ENCODE measurements at regions not wholly inside any gene's neighbourhood (a gene's known extent, or its start where the extent isn't known, plus 50 kb on each side); places are given as distances from the start of the nearest gene placed in this dataset.

DNA sequence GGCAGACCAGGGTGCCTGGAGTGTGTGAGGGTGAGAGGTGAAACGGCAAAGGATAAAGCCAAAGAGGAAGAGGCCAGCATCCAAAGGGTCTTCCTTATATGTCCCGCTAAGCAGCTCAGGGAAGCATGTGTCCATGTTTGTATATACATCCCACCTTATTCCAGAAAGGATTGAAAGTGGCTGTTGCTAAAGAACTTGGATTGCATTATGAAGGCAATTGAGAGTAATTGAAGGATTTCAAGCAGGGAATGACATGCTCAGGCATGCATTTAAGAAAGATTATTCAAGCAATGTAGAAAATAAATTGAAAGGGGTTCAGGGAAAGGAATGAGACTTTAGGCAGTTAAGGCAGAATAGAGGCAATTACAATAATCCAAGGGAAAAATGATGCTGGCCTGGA lies 237.6 kb upstream of the SOX9 start:
- DNase-seq = no peak

DNA sequence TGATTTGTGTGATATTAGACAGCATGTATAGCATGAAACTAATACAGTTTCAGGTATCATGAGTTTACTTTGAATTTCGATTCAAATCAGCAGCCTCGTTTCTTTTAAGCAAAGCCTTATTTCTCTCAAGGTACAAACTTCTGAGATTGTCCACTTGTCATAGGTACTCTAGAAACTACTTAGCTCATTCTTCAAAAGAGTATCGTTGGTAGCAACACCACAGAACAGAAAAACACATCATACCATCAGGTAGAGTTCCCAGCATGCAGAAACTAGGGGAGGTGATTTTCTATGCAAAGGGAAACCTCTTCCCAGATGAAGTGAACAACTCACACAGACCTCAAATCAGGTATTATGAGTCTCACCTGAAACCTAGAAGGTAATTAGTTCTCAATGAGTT lies 237.0 kb upstream of the SOX9 start:
- DNase-seq = no peak

DNA sequence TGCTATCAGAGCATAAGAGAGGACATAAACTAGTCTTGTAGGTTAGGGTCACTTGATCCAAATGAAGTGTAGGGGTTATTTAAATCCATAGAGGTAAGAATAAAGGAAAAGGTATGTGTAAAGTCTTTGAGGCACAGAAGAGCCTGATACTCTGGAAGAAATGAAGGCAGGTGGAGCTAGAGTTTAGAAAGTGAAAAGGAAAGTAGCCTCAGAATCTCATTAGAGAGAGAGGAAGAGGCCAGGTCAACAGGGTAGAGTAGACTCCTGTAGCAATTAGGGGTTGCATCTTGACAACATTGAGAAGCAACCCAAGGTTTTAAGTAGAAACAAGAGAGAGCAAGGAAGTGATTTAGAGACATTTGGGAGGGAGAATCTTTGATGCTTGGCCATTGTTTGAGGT lies 235.2 kb upstream of the SOX9 start:
- no peak for DNase-seq

DNA sequence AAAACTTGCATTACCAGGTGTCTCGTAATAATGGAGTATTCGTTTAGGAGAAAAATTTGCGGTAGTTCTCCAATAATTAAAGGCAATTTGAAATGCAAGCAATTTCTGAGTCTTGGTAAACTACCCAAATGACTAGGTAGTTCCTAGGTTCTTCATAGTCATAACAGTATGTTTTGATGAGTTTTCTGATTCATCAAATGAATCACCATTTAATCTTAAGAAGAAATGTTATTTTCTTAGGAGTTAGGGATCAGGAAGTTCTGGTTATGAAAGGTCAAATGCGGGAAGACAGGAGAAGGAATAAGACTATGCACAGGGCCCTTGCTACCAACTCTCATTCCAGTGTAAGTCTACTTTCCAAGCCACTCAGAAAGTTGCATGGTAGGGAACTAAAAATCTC lies 221.5 kb upstream of the SOX9 start:
- DNase-seq = no peak

DNA sequence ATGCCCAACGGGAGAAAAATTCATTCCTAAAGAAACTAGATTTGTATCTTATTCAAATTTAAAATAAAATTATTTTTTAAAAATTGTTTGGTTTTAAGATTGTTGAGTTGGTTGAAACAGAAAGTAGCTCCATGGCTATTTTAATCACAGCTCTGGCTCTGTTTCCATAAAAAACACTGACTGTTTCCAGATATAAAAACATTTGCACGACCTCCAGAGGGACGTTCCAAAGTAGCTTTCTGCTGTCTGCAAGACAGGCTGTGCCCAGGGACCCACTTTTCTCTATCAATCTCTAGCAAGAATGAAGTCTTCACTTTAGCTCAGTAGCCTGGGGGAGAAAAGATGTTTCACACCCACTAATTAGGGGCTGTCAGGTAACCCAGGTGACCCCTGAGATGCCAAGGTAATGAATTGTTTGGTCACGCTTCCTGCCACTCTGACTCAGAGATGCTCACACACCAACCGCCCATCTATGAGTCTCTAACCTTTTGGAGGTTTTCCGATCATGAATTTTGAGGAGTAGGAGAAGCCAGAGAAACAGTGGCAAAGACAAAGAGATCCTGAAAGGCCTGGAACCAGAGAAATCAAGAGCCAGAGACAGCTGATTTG lies 220.1 kb upstream of the SOX9 start:
- no peak for DNase-seq

DNA sequence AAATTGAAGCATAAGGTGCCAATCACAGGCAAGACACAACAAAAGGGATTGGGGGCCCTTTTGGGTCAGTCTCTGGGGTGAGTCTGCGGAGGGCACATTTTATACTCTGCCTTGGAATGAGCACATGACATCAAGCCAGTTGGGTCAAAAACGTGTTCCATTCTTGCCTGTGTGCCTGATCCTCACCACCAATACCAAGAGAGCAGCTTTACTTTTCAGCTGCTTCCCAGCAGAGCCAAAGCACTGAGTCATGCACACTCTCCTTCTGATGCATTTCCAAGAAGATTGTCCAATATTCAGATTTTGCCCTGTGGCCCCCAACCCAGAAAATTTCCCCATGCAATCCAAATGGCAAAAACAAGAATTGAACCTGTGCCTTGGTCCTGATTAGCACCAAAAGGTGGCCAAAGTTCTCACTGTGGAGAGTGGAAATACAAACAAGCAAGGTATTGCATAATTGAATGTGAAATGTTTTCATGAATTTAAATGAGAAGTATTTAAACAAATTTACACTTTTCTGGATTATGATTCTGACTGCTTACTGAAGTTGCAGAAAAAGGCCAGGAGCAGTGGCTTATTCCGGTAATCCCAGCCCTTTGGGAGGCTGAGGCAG lies 217.8 kb upstream of the SOX9 start:
- DNase-seq = no peak

DNA sequence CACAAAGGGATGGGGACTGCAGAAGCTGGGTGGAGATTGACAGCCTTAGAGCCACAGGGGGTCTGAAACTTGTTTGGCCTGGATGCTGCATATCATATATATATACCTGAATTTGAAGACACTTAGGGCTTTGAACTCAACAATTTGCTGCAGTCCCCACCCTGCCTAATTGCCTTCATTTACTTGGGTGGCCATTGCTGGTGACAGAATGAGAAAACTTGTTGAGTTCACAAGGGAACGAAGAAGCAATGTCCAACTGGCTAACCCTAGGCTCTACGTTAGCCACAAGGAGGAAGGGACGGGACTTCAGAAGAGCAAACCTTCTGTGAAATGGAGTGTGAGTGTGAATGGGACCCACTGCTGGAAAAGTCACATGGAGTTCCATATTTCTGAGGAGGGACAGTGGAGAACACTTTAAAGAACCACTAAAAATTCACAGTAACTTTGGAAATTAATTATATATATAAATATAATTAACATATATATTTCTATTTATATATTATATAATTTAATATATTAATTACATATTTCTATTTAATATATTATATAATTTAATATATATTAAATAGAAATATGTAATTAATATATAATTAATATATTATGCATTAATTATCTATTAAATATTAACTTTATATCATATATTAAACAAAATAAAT lies 215.3 kb upstream of the SOX9 start:
- DNase-seq = no peak

DNA sequence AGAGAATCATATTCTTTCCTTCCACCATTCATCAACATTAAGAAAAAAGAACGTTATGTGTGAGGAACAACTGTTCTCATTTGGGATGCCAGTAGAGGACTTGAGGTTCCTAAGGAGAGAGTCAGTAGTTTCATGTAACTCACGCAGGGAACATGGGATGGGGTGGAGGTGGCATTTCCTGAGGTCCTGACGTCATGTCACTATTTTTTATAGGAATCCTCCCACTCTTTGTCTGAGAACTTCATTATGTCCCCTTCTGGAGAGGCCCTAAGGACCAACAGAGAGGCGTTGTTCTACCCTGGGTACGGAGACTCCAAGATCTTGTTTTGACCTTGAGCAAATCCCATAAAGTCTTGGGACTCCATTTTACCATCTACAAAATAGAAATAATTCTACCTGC lies 211.7 kb upstream of the SOX9 start:
- no peak for DNase-seq

DNA sequence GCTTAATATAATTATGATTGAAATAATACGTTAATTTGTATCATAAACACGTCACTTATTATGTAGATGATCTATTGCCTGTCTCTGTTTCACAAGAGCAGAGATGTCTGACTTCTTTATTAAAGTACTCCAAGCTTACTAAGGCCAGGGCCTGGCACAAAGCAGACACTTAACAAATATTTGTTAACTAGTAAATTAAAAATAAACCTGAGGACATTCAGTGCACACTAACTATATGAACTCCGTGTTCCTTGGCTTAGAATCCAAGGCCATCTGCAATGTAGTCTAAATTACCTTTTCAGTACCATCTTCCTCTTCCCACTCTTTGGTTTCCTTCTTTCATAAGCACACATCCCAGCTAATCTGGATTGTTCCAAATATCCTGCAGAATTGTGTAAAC lies 210.8 kb upstream of the SOX9 start:
- no peak for DNase-seq

DNA sequence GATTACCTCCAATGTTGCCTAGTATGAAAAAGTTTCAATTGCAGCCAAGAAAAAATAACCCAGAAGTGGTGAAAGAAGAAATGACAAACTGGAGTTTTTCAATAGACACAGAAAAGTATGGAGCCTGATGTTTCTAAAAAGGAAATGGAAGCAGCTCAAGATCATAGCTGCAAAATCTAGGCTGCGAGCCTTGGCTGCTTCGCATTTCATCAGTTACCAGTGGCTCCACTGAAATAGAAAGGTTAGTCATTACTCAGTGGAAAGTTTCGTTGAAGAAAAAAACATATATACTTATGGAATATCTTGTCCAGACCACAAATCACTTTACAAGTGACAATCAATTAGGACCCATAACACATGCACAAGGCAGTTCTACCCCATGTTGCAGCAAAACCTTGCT lies 206.8 kb upstream of the SOX9 start:
- DNase-seq = no peak

DNA sequence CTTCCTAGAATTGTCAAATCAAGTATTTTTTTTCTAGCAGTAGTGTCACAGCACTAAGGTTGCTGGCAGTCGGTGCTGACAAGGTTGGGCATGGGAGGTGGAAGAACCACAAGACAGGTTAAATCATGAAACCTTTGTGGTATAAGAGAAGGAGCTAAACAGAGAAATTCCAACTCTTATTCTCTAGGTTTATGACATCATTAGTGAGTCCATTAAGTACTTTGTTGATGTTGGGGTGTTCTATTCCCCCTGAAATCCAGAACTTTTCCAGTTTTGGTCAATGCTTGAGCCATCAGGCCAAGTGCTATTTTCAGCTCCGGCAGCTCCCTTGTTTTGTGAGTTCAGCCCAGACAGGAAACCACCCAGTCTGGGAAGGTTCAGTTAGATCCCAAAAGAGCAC lies 206.0 kb upstream of the SOX9 start:
- DNase-seq = no peak

DNA sequence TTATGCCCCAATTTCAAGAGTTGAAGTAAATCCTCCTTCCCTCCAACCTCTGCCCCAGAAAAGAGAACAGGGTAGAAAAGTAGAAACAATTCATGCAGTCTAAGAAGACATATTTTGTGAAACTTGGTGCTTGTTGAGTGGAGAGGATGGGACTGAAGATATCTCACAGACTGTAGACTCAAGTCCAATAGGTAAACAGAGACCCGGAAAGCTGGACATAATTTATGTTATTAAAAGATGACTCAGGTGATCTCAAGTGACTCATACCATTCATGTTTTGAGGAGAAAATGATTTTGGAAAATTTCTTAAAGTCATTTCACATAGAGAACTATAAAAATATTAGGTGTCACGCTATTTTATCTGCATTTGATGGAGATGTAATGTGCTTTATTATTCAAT lies 203.1 kb upstream of the SOX9 start:
- no peak for DNase-seq

DNA sequence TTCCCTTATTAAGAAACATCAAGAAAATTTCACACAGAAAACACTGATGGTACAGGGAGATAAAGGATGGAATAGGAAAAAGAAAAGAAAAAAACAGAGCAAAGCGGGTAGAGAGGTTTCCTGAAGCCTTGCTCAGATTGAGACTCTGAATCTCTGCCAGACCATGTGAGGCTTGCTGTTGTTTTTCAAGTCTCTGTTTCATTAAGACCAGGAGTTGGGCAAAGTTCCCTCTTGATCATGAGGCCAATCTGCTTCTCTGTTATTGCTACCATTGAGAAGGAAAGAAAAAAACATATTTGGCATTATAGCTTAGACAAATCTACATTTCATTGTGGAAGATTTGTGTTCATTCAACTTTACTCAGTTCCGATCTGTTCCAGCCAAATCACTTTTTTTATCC lies 201.6 kb upstream of the SOX9 start:
- no peak for DNase-seq

DNA sequence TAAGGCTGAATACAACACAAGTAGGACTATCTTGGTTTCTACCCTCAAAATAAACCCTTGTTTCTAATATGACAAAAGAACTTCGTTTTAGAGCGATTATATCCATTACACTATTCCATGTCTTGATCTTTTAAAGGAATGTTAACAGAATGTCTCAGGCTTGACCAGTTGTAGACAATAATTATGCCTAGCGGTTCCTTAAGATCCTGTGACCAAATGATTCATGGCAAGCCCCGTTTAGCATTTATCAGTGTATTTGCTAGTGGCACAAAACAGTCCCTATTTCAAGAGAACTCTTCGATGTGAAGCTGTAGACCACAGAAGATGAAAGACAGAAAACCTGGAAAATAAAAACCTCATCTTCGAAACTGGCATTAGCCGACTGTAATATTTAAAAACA lies 200.9 kb upstream of the SOX9 start:
- DNase-seq = no peak

DNA sequence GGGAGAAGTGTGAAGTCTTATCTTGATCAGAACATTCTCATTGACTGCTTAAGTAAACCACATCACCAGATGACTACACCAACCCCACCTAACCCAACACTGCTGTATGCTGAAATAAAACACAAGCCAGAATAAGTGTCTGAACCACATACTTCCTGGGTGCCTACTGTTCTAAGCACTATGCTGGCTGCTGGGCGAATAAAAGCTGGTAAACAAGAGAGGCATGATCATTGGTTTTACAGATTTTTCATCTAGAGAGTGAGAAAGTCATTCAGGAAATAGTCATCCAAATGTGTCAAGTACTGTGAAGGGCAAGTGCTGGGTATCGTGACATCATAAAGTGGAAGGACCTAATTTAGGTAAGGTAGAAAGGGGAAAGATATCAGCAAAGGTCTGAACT lies 199.0 kb upstream of the SOX9 start:
- no peak for DNase-seq

DNA sequence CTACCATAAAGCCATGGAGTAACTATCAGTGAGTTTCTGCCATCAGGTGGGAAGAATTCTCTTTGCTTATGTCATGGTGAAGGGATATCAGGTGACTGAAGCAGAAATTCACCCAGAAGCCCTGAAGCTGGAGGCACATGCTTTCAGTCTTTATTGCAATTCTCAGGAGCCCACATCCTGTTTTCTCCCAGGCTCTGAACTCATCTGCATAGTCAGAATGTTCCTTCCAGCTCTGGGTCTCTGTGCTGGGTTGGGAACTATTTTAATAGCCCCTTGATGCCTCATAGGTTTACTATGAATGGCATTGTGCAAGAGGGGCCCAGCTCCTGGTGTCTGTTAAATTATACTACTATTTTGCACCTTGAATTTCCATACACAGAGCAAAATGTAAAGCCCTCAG lies 198.4 kb upstream of the SOX9 start:
- no peak for DNase-seq

DNA sequence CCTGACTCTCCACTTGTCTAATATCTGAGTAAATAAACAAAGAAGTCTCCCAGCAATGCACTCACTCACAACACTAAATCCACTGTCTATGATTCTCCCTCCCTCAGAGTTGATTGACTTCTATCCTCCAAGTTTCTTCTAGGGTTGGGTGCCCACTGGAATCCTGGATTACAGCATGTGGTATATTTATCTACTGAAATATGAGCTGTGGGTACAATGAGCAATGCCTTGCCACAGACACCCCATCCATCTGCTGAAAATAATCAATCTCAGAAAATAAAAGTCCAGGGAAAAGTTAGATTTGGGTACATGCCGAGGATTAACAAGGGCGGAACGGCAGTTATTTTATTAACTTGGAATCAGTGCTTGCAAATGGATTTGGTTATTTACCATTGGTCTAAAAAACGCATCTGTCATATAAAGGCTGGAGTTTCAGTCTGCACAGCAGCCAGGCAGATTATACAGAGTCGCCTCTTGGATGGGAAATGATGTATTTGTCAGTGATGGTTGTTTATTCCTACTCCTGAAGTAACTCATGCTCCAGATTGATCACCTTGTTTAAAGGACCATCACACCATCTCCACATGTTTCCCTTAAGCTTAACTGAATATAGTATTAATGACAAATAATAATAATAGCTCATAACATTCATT lies 193.9 kb upstream of the SOX9 start:
- DNase-seq = no peak

DNA sequence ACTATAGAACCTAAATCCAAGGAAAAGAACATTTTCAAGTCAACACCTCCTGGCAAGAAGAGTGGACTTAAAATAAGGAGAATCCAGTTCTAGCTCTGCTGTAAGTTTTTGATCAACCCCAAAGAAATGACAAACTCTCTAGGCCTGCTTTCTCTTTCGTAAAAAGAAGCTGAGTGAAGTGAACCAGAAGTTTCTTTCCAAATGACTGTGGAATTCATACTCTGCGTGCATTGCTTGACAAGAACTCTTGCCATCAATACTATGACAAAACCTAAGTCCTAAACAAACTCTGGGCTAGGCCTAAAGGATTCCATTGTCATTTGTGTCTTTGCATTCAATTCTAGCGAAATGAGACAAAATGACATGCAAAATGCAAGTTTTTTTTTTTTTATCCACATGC lies 187.5 kb upstream of the SOX9 start:
- DNase-seq = no peak

DNA sequence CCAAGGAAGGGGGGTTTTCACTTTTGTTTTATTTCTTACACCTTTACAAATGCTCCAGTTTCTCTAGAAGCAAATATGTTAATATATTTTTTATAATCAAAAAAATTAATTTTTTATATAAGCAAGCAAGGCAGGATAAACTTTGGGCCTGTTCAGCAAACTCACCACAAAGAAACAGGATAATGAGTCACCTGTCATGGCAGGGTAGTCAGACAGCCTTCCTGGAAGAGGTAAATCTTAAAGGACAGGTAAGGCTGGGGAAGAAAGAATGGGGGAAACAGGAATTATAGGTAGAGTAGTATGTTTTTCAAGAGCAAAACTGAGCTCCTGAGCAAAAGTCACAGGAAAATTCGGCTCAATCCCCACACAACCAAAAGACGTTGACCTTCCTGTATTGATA lies 186.3 kb upstream of the SOX9 start:
- no peak for DNase-seq

DNA sequence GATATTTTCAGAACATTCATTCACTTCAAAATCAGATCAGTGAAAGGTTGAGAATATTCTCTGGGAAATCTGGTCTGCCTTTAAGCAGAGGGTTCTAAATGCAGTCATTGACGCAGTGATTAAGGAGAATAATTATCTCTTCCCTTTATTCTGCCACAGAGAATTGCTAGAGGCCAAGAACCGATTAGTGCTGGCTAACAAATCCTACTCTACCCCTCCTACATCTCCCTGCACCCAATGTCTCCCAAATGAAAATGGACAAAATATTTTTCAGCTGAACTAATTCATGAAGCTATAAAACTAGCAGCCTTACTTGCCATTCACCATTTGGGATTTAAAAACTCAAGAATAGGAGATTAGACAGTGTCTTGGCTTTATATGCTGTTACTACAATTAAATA lies 185.5 kb upstream of the SOX9 start:
- DNase-seq = no peak

DNA sequence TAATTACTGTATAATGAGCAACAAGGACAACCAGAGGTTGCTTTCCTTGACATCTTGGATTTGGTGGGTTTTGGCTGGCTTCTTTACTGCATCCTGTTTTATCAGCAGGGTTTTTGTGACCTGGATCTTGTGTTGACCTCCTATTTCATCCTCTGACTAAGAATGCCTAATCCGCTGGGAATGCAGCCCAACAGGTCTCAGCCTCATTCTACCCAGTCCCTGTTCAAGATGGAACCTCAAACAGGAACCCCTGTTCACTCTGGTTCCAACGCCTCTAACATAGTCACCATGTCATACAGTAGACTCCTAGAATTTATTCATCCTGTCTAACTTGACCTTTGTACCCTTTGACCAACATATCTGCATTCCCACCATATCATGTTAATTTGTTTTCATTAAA lies 183.8 kb upstream of the SOX9 start:
- no peak for DNase-seq

DNA sequence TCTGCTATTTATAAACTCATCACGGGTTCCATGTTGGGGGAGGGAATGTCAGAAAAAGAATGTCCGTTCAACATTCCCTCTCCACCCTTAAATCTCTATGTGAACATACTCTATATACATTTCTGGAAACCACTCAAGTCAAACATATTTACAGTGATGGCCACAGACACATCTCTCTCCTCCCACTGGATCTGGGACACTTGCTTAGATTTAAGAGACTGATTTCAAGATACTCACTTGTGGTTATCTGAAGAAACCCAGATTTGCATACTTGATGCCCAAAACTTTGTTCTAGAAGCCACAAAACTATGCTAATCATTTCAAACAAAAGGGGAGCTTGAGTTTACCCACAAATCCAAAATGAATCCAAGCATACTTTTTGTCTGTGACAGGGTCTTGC lies 182.9 kb upstream of the SOX9 start:
- DNase-seq = no peak

DNA sequence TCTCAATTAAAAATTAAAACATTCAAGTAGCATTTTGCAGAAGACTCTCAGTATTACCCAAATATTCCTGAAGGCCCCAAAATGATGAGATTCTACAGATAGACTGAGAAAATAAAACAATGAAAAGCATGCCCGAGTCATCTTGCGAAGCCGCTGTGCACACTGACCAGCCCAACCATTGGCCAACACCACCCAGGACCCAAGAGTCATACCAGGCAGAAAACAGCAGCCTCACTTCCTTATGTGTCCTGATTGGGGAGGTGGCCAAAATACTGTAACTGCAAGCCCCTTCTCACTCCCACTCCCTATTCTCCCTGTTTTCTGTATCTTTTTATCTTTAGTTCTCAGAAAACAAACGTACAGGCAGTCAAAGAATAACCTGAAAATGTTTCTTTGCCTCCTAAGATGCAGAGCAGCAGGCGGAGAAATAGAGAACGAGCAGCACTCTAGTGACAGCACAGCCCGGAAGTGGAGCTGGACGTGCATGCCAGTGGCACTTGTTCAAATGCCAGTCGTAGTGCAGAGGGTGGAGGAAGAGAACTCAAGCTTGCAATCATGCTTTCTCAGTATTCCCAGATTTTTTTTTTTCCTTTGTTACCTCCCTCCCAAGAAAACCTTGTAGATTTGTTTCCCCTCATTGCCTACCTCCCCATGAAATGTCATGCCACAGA lies 182.3 kb upstream of the SOX9 start:
- DNase-seq = no peak

DNA sequence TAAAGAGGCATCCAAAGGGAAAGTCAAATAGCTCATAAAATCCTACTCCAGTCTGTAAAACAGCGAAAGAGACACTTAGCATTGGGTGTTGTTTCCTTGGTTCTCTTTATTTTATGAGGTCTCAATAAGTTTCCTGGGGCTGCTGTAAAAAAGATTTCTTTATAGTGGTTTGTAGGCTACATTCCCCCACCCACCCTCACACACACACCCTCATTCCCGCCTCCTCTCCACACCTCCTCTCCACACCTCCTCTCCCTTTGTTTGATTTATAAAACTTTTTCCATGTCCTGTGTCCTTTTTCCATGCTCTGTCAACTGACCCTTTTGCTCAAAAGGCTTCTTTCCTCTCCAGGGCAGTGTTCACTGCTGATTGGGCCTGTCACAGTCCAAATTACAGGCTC lies 178.9 kb upstream of the SOX9 start:
- DNase-seq = no peak
